HG02571 (cell line): ENCODE measurements at regions not wholly inside any gene's neighbourhood (a gene's known extent, or its start where the extent isn't known, plus 50 kb on each side); places are given as distances from the start of the nearest gene placed in this dataset.
A peak's percentile ranks its signal among the peaks of the same experiment; 100 is the strongest.
"Not testable (repeated sequence)": the region's sequence is repeated elsewhere in the genome, so short reads cannot be mapped to it uniquely, and the experiment has no call there.

Source experiments
- ATAC-seq: cut with Tn5 transposase; IDR thresholded peaks from one replicate; pipeline ENCODE4 v1.9.1; 2021; ENCODE audit warnings: mild to moderate bottlenecking, moderate library complexity; ENCODE audit not compliant: unreplicated experiment

GRCh38 chr2:595831-596592 is 81.2 kb downstream of the TMEM18 start:
- no peak for ATAC-seq

- no peak for ATAC-seq
These were observed 81.9 kb downstream of the TMEM18 start for GRCh38 chr2:595141-595815.

- ATAC-seq: no peak
These were observed 82.8 kb downstream of the TMEM18 start for GRCh38 chr2:594297-594949.

GRCh38 chr2:593356-594026 is 83.7 kb downstream of the TMEM18 start:
- no peak for ATAC-seq

GRCh38 chr2:592737-593136 is 84.5 kb downstream of the TMEM18 start:
- no peak for ATAC-seq

- ATAC-seq: no peak
These were observed 86.7 kb downstream of the TMEM18 start for GRCh38 chr2:590214-591175.

GRCh38 chr2:589281-590130 is 87.7 kb downstream of the TMEM18 start:
- ATAC-seq: no peak

GRCh38 chr2:588074-588645 is 89.0 kb downstream of the TMEM18 start:
- no peak for ATAC-seq

- ATAC-seq: no peak
These were observed 89.9 kb downstream of the TMEM18 start for GRCh38 chr2:587087-587960.

- no peak for ATAC-seq
These were observed 90.5 kb downstream of the TMEM18 start for GRCh38 chr2:586641-587076.

GRCh38 chr2:584863-585823 is 92.1 kb downstream of the TMEM18 start:
- ATAC-seq: peak; percentile 98

GRCh38 chr2:583666-584065 is 93.5 kb downstream of the TMEM18 start:
- ATAC-seq: no peak

- ATAC-seq: no peak
These were observed 94.2 kb downstream of the TMEM18 start for GRCh38 chr2:582792-583528.

GRCh38 chr2:582289-582688 is 94.9 kb downstream of the TMEM18 start:
- ATAC-seq: not testable (repeated sequence)

- ATAC-seq: no peak
These were observed 97.2 kb downstream of the TMEM18 start for GRCh38 chr2:579961-580360.

GRCh38 chr2:579351-579886 is 97.8 kb downstream of the TMEM18 start:
- no peak for ATAC-seq
